GM12874 (cell line): ENCODE measurements at regions not wholly inside any gene's neighbourhood (a gene's known extent, or its start where the extent isn't known, plus 50 kb on each side); places are given as distances from the start of the nearest gene placed in this dataset.

Source experiments
- TF ChIP-seq, protein P1 (sequence below): IDR thresholded peaks from 2 replicates; pipeline ENCODE4 v1.5.1; 2011; ENCODE audit warnings: low read depth, mild to moderate bottlenecking, control low read depth, low read length, moderate library complexity; ENCODE audit not compliant: insufficient read depth

GRCh38 chr3:164927728-164928127 lies 150.6 kb downstream of the SI start:
- TF ChIP-seq, protein P1, sequence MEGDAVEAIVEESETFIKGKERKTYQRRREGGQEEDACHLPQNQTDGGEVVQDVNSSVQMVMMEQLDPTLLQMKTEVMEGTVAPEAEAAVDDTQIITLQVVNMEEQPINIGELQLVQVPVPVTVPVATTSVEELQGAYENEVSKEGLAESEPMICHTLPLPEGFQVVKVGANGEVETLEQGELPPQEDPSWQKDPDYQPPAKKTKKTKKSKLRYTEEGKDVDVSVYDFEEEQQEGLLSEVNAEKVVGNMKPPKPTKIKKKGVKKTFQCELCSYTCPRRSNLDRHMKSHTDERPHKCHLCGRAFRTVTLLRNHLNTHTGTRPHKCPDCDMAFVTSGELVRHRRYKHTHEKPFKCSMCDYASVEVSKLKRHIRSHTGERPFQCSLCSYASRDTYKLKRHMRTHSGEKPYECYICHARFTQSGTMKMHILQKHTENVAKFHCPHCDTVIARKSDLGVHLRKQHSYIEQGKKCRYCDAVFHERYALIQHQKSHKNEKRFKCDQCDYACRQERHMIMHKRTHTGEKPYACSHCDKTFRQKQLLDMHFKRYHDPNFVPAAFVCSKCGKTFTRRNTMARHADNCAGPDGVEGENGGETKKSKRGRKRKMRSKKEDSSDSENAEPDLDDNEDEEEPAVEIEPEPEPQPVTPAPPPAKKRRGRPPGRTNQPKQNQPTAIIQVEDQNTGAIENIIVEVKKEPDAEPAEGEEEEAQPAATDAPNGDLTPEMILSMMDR, result no peak

DNA sequence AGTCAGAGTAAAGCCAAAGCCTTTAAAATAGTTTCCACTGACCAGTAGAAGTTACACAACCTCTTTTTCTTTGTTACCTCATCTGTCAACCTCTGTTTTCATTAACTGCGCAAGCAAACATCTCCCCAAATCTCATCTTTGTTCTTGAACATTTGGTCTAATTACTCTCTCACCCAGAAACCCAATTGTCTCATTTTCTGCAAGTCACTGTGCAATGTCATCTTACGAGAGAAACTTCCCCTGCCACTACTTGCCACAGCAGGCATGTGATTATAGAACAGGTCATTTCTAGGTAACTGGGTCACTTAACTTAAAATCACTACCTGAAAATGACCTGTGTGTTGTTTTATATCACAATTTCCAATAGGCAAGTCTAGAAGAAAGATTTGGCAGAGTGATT lies 159.4 kb downstream of the SI start:
- TF ChIP-seq, protein P1, result no peak

- TF ChIP-seq, protein P1, result no peak
Measured at GRCh38 chr3:164912916-164913315, 165.4 kb downstream of the SI start.

DNA sequence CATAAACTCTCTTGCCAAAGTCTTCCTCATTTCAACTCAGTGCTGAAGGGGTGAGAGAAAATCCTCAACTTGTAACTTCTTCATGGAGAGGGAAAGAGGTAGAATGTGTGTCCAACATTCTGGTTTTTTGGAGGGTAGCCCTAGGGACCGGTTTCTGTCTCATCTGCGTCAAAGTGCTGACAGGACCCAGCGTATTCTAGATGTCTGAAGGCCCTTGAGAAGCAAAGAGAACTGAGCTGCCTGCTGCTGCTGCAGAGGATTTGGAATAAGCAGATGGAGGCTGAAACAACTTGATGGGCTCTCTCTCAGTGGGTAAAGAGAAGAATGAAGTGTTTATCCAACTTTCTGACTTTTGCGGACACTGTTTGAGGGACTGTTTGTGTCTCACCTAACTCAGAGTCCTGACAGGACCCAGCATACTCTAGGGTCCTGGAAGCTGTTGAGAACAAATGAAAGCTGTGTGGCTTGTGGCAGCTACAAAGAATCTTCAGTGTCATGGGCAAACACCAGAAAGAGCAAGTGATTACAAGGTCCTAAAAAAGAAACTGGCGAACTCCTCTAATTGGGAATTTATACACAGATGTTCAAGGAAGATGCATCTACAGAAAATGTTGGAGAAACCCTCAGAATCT lies 174.4 kb downstream of the SI start:
- TF ChIP-seq, protein P1, result no peak

DNA sequence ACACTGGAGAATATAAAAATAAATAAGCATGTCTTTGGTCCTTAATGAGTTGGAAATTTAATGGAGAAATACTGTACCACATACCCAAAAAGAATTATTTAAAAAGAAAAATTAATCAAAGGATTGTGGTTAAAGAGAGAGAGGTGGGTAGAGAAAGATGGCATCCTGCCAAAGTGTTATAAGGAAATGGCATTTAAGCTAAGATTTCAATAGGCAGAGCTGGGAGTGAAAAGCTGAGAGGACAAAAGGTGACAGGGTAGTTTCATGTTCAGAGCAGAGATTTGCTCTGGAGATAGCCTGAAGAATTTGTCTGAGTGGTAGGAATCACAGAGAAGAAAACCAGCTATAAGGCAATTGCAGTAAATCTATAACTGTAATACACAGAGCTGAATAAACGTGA lies 181.0 kb downstream of the SI start:
- TF ChIP-seq, protein P1, result no peak

DNA sequence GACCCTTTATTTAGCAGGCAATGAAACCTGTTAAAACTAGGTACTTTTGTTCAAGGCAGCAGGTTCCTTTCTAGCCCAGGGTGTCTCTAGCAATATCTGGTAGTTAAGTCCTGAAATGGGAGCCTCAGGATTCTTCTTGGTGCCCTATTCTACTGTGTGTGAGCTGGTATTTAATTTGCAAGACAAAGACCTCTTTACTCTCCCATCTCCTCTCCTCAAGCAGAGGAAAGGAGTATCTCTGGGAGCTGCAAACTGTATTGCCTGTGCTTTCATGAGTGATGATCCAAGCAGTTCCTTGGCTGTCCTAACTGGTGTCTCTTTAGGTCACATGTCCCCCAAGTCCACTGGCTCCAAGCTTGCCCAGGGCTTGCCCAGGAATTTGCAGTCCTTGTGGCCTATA lies 188.2 kb downstream of the SI start:
- TF ChIP-seq, protein P1, result no peak

DNA sequence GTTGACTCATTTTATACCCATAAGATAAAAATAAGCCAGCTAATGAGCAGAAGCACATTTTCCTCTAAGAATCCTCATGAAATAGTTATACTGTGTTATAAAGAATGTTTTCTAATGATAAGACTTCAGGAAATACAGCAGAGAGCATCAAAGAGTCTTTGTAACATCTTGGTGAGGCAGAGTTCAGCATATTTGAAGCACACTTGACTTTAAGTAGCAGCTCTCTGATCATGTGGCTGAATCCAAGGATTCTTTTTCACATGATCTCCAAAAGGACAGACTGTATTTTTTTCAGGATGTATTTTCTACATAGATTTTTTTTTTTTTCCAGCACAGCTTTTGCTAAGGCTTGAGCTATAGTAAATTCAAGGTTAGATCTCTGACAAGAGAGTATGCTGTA lies 195.1 kb downstream of the SI start:
- TF ChIP-seq, protein P1, result no peak
